Left ventricle myocardium superior (tissue), 1 donor: ENCODE measurements at regions not wholly inside any gene's neighbourhood (a gene's known extent, or its start where the extent isn't known, plus 50 kb on each side); places are given as distances from the start of the nearest gene placed in this dataset.
"Not testable (repeated sequence)": the region's sequence is repeated elsewhere in the genome, so short reads cannot be mapped to it uniquely, and the experiment has no call there.

ENCODE experiments used
- ATAC-seq: fragments of 200-7000 bp; cut with Tn5 transposase; one replicate; pipeline ENCODE4 v1.9.1; 2020; ENCODE audit warnings: mild to moderate bottlenecking, moderate library complexity
- DNase-seq: peaks from one replicate; pipeline ENCODE4 v3.0.0-alpha.2; 2020
- intact Hi-C: fragments of 100-400 bp; cut with micrococcal nuclease; formaldehyde crosslinking; loops from one replicate; pipeline ENCODE4 v1.11.0; 2022
- donor health status: DM: no; HTN: yes; CAD: no; lungs with severe emphysema.

DNA sequence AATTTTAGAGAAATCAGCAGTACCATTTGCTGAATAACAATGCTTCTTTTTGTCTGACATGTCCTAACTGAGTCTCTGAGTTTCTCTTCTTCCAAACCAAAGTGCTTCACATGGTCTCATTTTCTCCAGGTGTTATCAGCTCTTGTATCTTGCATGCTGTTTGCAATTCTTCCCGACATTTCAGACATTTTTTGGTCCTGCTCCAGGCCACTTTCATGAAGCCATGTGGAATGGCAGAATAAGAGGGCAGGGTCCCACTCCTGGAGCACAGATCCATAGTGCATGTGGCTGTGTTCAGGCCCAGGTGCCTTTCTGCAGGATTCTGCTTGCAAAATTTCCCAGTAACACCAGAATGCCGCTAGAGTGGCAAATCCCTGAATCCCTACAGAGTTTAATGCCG lies 916.2 kb downstream of the NXPH1 start:
- intact Hi-C loops = no loop called here
- DNase-seq (no peak), ATAC-seq (no peak)

- DNase-seq (no peak), ATAC-seq (no peak)
- intact Hi-C loops = no loop called here
Observed at GRCh38 chr7:9391221-9391620, 957.8 kb downstream of the NXPH1 start.

DNA sequence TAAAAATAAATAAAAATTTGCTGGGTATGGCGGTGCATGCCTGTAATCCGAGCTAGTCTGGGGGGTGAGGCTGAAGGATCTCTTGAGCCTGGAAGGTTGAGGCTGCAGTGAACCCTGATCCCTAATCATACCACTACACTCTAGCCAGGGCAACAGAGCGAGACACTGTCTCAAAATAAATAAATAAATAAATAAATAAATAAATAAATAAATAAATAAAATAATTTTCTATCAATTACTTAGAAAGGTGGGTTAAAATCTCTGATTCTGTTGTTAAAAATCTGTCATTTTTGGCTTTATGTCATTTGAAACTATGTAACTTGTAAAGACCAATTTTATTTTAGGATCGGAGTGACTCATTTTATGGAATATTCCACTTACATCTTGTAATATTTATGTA lies 958.6 kb downstream of the NXPH1 start:
- DNase-seq (no peak), ATAC-seq (no peak)
- intact Hi-C loops = no loop called here

- DNase-seq, intact Hi-C loops, ATAC-seq: not testable (repeated sequence)
Observed at GRCh38 chr7:9404386-9404785, 971.0 kb downstream of the NXPH1 start.

DNA sequence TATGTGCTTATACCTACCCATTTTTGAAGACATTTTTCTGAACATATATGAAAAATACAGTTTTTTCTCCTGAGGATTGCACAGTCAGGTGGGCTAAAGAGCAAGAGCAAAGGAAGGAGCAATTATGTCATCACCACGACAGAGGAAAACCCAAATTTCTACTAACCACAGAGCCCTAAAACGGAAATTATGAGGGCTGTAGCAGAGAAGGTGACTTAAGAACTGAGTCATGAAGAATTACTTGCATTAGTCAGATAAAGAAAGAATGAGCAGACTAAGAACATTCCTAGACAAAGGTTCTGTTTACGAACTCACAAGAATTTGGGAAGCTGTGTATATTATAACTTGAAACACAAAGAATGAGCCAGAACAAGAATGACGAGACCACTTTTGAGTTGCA lies 974.4 kb downstream of the NXPH1 start:
- intact Hi-C loops = no loop called here
- no peak for DNase-seq

DNA sequence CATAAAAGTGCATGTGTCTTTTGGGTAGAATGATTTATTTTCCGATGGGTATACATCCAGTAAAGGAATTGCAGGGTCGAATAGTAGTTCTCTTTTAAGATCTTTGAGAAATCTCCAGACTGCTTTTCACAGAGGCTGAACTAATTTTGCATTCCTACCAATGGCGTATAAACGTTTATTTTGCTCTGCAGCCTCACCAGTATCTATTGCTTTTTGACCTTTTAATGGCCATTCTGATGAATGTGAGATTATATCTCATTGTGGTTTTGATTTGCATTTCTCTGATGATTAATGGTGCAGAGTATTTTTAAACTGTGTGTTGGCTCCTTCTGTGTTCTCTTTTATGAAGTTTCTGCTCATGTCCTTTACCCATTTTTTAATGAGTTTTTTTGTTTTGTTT lies 1020.1 kb downstream of the NXPH1 start:
- DNase-seq = no peak
- no peak for ATAC-seq
- intact Hi-C loops = no loop called here

More for the DNA sequence above, 974.4 kb downstream of the NXPH1 start:
- no peak for ATAC-seq

DNA sequence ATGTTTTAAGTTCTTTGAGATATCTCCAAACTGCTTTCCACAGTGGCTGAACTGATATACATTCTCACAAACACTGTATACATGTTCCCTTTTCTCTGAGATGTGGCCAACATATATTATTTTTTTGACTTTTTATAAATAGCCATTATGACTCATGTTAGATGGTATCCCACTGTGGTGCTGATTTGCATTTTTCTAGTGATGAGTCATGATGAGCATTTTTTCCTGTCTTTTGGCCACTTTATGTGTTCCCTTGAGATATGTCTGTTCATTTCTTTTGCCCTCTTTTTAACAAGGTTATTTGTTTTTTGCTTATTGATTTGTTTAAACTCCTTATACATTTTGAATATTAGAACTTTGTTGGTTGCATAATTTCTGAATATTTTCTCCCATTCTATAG lies 1055.1 kb downstream of the NXPH1 start:
- intact Hi-C loops = no loop called here
- ATAC-seq = no peak

DNA sequence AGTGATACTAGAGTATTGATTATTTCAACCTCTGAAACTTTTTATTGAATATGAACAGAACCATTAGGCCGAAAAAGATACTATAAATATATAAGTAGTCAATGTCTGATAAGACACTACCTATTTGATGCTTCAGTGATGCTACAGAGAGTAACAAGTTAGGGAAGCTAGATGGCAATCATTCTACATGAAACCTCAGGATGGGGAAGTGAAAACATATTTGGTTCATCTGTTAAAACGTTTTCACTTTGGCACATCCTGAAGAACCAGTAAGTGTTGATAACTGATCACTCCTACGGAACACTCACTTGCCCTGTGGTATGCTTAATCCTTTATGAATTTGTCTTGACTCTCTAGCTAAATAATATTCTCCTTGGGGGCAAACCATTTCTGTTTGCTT lies 1064.9 kb downstream of the NXPH1 start:
- intact Hi-C loops = no loop called here
- DNase-seq (no peak), ATAC-seq (no peak)

More for the DNA sequence above, 1055.1 kb downstream of the NXPH1 start:
- DNase-seq = no peak

DNA sequence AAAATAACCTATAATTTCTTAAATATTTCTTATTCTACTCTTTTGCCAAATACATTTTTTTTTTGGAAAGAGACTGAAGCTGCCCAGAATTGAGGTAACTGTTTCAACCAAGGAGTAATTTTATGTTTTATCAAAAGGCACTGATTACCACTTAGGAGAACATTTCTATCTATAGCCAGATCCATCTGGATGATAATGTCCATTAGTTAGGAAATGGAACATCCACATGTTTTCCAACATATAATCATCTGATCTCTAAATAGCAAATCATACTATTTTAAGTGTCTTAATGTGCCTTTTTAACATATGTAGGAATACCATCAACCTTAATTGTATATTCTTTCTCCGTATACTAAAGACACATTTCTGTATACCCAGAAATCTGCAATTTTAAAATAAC lies 1068.9 kb downstream of the NXPH1 start:
- intact Hi-C loops = no loop called here
- ATAC-seq = no peak
- no peak for DNase-seq

GRCh38 chr7:9504678-9505077 lies 1071.3 kb downstream of the NXPH1 start:
- no peak for ATAC-seq
- intact Hi-C loops = no loop called here
- no peak for DNase-seq

GRCh38 chr7:9505516-9505915 lies 1072.1 kb downstream of the NXPH1 start:
- ATAC-seq (no peak), DNase-seq (no peak)
- intact Hi-C loops = no loop called here

DNA sequence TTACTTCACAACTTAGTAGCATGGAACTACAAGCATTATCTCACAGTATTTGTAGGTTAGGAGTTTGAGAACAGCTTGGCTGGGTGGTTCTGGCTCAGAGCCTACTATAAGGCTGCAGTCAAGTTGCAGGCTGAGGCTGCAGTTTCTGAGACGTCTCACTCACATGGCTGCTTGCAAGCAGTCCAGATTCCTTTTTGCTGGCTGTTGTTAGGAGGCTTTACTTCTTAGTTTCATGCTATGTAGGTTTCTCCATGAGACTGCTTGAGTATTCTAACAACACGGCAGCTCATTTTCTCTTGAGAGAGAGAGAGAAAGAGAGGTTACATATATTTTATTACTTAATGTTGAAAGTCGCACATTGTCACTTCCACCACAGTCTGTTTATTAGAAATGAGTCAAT lies 1073.9 kb downstream of the NXPH1 start:
- ATAC-seq = no peak
- no peak for DNase-seq
- intact Hi-C loops = no loop called here

DNA sequence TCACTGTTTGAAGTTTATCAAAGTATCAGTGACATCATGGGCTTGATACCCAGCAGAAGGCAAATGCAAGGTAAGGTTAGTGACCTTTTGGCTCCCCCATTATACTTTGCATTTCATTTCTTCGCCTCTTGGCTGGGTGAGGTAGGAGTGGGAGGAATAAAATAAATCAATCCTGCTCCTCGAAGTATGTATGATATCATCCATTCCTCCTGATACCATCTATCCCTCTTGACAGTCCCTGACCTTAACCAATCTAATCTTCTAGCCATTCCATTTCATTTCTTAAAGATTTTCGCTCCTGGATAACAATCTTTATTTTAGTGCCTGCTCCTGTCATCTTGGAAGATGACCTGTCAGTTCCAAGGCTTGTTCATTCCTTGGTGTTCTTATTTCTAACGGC lies 1083.3 kb downstream of the NXPH1 start:
- DNase-seq (no peak), ATAC-seq (no peak)
- intact Hi-C loops = no loop called here

DNA sequence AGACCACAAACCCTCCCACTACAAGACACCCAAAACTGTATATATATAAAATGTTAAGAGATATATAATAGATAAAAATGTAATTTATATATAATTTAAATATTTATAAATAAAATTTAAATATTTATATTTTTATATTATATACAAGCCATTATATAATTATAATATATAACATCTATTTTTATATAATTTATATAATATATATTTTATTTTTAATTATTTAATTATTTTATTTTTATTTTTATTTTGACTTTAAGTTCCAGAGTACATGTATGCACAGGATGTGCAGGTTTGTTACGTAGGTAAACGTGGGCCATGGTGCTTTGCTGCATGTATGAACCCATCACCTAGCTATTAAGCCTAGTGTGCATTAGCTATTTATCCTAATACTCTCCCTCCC lies 1090.2 kb downstream of the NXPH1 start:
- ATAC-seq = no peak
- intact Hi-C loops = no loop called here
- DNase-seq = no peak

- ATAC-seq, DNase-seq, intact Hi-C loops: not testable (repeated sequence)
Observed at GRCh38 chr7:9552431-9552830, 1119.0 kb downstream of the NXPH1 start.

GRCh38 chr7:9557853-9558252 lies 1124.4 kb downstream of the NXPH1 start:
- DNase-seq (no peak), ATAC-seq (no peak)
- intact Hi-C loops = no loop called here

DNA sequence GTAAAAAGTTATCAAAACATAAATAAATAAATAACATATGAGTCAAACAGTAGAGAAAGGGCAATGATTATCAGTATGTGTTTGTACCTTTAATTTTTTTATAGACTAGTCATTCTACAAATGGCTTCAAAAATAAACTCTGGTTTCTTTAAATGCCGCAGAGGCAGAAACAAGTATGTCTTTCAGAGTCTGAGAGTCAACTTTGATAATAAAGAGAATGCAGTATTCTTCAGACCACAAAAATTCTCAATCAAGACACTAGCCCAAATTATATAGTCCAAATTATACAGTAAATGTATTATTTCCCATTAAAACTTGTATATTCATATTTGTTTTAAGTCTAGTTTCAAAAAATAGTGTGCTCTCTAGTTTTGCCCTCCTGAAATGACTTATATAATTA lies 1142.3 kb downstream of the NXPH1 start:
- ATAC-seq = no peak
- intact Hi-C loops = no loop called here

DNA sequence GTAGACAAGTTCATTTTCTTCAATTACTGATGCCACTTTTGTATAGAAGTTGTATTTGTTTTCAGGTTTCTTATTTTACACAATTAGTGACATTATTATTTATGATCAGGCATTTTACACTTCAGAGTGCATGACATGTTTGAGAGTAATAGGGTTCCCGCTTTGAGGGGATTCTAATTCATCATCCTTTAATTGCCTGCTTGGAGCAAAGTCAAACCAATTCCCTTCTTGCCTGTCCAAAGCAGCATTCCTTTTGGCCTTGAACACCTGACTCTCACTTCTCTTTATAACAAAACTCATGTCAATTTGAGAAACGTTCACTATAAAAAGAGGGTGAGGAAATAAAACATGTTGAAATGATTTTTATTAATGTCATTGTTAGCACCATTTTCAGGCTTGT lies 1149.4 kb downstream of the NXPH1 start:
- no peak for ATAC-seq
- no peak for DNase-seq
- intact Hi-C loops = no loop called here

More for the DNA sequence above, 1142.3 kb downstream of the NXPH1 start:
- DNase-seq = no peak

GRCh38 chr7:9598411-9598810 lies 1165.0 kb downstream of the NXPH1 start:
- intact Hi-C loops = no loop called here
- ATAC-seq (no peak), DNase-seq (no peak)

- intact Hi-C loops = no loop called here
- DNase-seq (no peak), ATAC-seq (no peak)
Observed at GRCh38 chr7:9600974-9601373, 1167.6 kb downstream of the NXPH1 start.

DNA sequence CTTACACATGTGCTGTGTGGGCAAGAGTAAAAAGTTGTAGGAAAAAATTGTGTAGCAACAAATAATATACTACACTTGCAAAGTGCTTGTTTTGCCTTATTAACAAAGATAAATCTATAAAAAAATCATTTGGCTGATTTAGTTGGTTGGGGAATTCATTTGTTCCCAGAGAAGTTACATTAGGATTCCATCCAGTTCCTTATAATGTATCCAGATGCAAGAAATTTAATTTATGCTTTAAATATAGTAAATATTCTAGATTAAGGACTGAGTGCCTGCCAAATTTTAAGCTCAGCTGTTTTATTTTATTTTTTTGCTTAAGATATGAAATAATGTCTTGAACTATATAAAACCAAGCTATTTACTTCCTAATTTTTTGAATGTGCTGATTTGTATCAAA lies 1169.9 kb downstream of the NXPH1 start:
- no peak for ATAC-seq
- no peak for DNase-seq
- intact Hi-C loops = no loop called here

DNA sequence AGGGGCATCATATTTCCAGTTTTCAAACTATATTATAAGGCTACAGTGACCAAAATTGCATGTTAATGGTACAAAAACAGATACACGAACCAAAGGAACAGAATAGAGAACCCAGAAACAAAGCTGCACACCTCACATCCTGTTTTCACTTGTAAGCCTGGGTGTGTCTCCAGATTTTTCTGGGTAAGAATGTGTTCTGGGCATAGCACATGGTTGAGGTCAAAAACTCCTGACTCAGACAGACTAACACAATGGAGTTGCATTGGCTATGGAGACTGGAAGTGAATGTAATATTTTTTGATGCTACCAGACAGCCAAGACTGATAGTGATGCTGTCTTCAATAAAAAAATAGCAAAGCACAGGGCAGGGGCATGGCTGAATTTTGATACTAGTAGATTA lies 1175.2 kb downstream of the NXPH1 start:
- DNase-seq (no peak), ATAC-seq (no peak)
- intact Hi-C loops = no loop called here
